HepG2 (cell line): ENCODE measurements at regions not wholly inside any gene's neighbourhood (a gene's known extent, or its start where the extent isn't known, plus 50 kb on each side); places are given as distances from the start of the nearest gene placed in this dataset.

Experiments used
- CERS6 ChIP-seq: sonication (generic); formaldehyde crosslinking; IDR thresholded peaks from 2 replicates; pipeline ENCODE4 v1.5.0; 2020; ENCODE audit warnings: missing genetic modification reagents
- HDAC1 ChIP-seq: sonication (generic); formaldehyde crosslinking; IDR thresholded peaks from 2 replicates; pipeline ENCODE4 v1.5.1; 2020; ENCODE audit warnings: mild to moderate bottlenecking, missing genetic modification reagents
- SKI ChIP-seq: fragments of 450-650 bp; IDR thresholded peaks from one replicate; pipeline ENCODE4 v1.6.1; 2018; ENCODE audit warnings: mild to moderate bottlenecking; ENCODE audit not compliant: partially characterized antibody
- SMARCE1 ChIP-seq: fragments of 450-650 bp; IDR thresholded peaks from 2 replicates; pipeline ENCODE4 v1.6.1; 2017; ENCODE audit warnings: borderline replicate concordance
- TCF7 ChIP-seq: sonication (generic); IDR thresholded peaks from 2 replicates; pipeline ENCODE4 v1.6.1; 2016; ENCODE audit warnings: antibody characterized with exemption, low read depth
- THAP9 ChIP-seq: sonication (generic); formaldehyde crosslinking; IDR thresholded peaks from 2 replicates; pipeline ENCODE4; 2020; ENCODE audit warnings: missing genetic modification reagents, mild to moderate bottlenecking, borderline replicate concordance
- THYN1 ChIP-seq: sonication (generic); formaldehyde crosslinking; IDR thresholded peaks from 2 replicates; pipeline ENCODE4 v1.8.1; 2023; ENCODE audit warnings: low read depth, mild to moderate bottlenecking, moderate library complexity, missing genetic modification reagents, borderline replicate concordance
- ZGPAT ChIP-seq: IDR thresholded peaks from 2 replicates; pipeline ENCODE4 v1.6.1; 2016; ENCODE audit warnings: mild to moderate bottlenecking
- ZKSCAN1 ChIP-seq: fragments of 150-350 bp; IDR thresholded peaks from 2 replicates; pipeline ENCODE4 v1.6.1; 2014; ENCODE audit warnings: low read length
- ZNF12 ChIP-seq: sonication (generic); formaldehyde crosslinking; IDR thresholded peaks from 2 replicates; pipeline ENCODE4 v1.5.0; 2020; ENCODE audit warnings: missing genetic modification reagents
- ZNF530 ChIP-seq: sonication (generic); formaldehyde crosslinking; IDR thresholded peaks from 2 replicates; pipeline ENCODE4 v1.5.0; 2020; ENCODE audit warnings: low read depth, mild to moderate bottlenecking, missing genetic modification reagents
- ZNF768 ChIP-seq: sonication (generic); formaldehyde crosslinking; IDR thresholded peaks from 2 replicates; pipeline ENCODE4 v1.4.0; 2020; ENCODE audit warnings: missing genetic modification reagents
- TF ChIP-seq, protein P1 (sequence below): fragments of 450-650 bp; IDR thresholded peaks from 2 replicates; pipeline ENCODE4 v1.6.1; 2016
- TF ChIP-seq, protein P2 (sequence below): sonication (generic); formaldehyde crosslinking; IDR thresholded peaks from 2 replicates; pipeline ENCODE4 v1.8.0; 2022; ENCODE audit warnings: mild to moderate bottlenecking, missing genetic modification reagents, moderate library complexity
- TF ChIP-seq, protein P3 (sequence below): sonication (generic); formaldehyde crosslinking; IDR thresholded peaks from 2 replicates; pipeline ENCODE4 v1.4.0; 2020; ENCODE audit warnings: missing genetic modification reagents, mild to moderate bottlenecking, borderline replicate concordance
- TF ChIP-seq, protein P4 (sequence below): IDR thresholded peaks from 2 replicates; pipeline ENCODE4 v1.6.1; 2018; ENCODE audit warnings: missing genetic modification reagents

- TF ChIP-seq CERS6 = no peak
- peak; percentile 91 for TF ChIP-seq ZGPAT (CRISPR knock-in tag)
- no peak for TF ChIP-seq ZNF530 (CRISPR knock-in tag)
- TF ChIP-seq ZNF768 (CRISPR knock-in tag) = no peak
- peak; percentile 70 for TF ChIP-seq ZNF12 (CRISPR knock-in tag)
- TF ChIP-seq, protein P1, sequence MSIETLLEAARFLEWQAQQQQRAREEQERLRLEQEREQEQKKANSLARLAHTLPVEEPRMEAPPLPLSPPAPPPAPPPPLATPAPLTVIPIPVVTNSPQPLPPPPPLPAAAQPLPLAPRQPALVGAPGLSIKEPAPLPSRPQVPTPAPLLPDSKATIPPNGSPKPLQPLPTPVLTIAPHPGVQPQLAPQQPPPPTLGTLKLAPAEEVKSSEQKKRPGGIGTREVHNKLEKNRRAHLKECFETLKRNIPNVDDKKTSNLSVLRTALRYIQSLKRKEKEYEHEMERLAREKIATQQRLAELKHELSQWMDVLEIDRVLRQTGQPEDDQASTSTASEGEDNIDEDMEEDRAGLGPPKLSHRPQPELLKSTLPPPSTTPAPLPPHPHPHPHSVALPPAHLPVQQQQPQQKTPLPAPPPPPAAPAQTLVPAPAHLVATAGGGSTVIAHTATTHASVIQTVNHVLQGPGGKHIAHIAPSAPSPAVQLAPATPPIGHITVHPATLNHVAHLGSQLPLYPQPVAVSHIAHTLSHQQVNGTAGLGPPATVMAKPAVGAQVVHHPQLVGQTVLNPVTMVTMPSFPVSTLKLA = no peak
- peak; percentile 52; the same call in 1 of the 2 replicates for TF ChIP-seq SMARCE1
- peak; percentile 86 for TF ChIP-seq TCF7
- 0 out of 2 replicates have a peak, but pooled peaks have one; percentile 35 for TF ChIP-seq THYN1 (CRISPR knock-in tag)
- TF ChIP-seq, protein P2, sequence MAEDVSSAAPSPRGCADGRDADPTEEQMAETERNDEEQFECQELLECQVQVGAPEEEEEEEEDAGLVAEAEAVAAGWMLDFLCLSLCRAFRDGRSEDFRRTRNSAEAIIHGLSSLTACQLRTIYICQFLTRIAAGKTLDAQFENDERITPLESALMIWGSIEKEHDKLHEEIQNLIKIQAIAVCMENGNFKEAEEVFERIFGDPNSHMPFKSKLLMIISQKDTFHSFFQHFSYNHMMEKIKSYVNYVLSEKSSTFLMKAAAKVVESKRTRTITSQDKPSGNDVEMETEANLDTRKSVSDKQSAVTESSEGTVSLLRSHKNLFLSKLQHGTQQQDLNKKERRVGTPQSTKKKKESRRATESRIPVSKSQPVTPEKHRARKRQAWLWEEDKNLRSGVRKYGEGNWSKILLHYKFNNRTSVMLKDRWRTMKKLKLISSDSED (CRISPR knock-in tag) = no peak
- TF ChIP-seq SKI = peak; percentile 93
- TF ChIP-seq HDAC1 (CRISPR knock-in tag) = peak; percentile 95
- TF ChIP-seq THAP9 (CRISPR knock-in tag) = no peak
- TF ChIP-seq ZKSCAN1 = no peak
- TF ChIP-seq, protein P3, sequence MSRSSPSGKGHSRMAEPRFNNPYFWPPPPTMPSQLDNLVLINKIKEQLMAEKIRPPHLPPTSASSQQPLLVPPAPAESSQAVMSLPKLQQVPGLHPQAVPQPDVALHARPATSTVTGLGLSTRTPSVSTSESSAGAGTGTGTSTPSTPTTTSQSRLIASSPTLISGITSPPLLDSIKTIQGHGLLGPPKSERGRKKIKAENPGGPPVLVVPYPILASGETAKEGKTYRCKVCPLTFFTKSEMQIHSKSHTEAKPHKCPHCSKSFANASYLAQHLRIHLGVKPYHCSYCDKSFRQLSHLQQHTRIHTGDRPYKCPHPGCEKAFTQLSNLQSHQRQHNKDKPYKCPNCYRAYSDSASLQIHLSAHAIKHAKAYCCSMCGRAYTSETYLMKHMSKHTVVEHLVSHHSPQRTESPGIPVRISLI = 0 out of 2 replicates have a peak, but pooled peaks have one; percentile 46
- TF ChIP-seq, protein P4, sequence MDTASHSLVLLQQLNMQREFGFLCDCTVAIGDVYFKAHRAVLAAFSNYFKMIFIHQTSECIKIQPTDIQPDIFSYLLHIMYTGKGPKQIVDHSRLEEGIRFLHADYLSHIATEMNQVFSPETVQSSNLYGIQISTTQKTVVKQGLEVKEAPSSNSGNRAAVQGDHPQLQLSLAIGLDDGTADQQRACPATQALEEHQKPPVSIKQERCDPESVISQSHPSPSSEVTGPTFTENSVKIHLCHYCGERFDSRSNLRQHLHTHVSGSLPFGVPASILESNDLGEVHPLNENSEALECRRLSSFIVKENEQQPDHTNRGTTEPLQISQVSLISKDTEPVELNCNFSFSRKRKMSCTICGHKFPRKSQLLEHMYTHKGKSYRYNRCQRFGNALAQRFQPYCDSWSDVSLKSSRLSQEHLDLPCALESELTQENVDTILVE = peak; percentile 76; the same call in 1 of the 2 replicates
Observed at GRCh38 chr15:62569460-62570404, 404.6 kb upstream of the C2CD4B start (continued).
